Trophoblast cell (in vitro differentiated cells and primary cell): ENCODE measurements at regions not wholly inside any gene's neighbourhood (a gene's known extent, or its start where the extent isn't known, plus 50 kb on each side); places are given as distances from the start of the nearest gene placed in this dataset.

Experiments
- DNase-seq, 2 donors: peaks; one replicate each; pipeline ENCODE4 v3.0.0-alpha.2; 2016
- H2AFZ ChIP-seq: 2 replicates; pipeline ENCODE4 v1.6.1; 2013; ENCODE audit warnings: low read length, moderate library complexity, mild to moderate bottlenecking; ENCODE audit not compliant: insufficient read depth, poor library complexity
- H2AK5ac ChIP-seq: 2 replicates; pipeline ENCODE4 v1.6.1; 2013; ENCODE audit warnings: mild to moderate bottlenecking, low read length
- H2BK120ac ChIP-seq: 2 replicates; pipeline ENCODE4 v1.6.1; 2013; ENCODE audit warnings: low read length, mild to moderate bottlenecking, moderate library complexity; ENCODE audit not compliant: insufficient read depth, poor library complexity
- H2BK12ac ChIP-seq: 2 replicates; pipeline ENCODE4 v1.6.1; 2013; ENCODE audit warnings: mild to moderate bottlenecking, low read length, moderate library complexity
- H2BK5ac ChIP-seq: 2 replicates; pipeline ENCODE4 v1.6.1; 2013; ENCODE audit warnings: low read length, low read depth, moderate library complexity, mild to moderate bottlenecking; ENCODE audit not compliant: poor library complexity
- H3K14ac ChIP-seq: 2 replicates; pipeline ENCODE4 v1.6.1; 2013; ENCODE audit warnings: mild to moderate bottlenecking, low read length
- H3K18ac ChIP-seq: 2 replicates; pipeline ENCODE4 v1.6.1; 2013; ENCODE audit warnings: mild to moderate bottlenecking, low read length
- H3K23ac ChIP-seq: 2 replicates; pipeline ENCODE4 v1.6.1; 2013; ENCODE audit warnings: low read length
- H3K27ac ChIP-seq: 2 replicates; pipeline ENCODE4 v1.5.1; 2013; ENCODE audit warnings: low read depth, mild to moderate bottlenecking, inconsistent platforms, low read length, moderate library complexity
- H3K27me3 ChIP-seq: 2 replicates; pipeline ENCODE4 v1.6.1; 2013; ENCODE audit warnings: inconsistent platforms, mild to moderate bottlenecking, low read length, moderate library complexity; ENCODE audit not compliant: insufficient read depth
- H3K36me3 ChIP-seq, 2 experiments: 1 replicate in 1 of 2; 2 replicates in 1 of 2; pipeline ENCODE4 v1.6.1; 2013; ENCODE audit warnings: low read length in 2 of 2, mild to moderate bottlenecking in 2 of 2, moderate library complexity in 1 of 2; ENCODE audit not compliant: insufficient read depth in 2 of 2, control insufficient read depth in 1 of 2
- H3K4ac ChIP-seq: 2 replicates; pipeline ENCODE4 v1.6.1; 2013; ENCODE audit warnings: low read depth, mild to moderate bottlenecking, low read length, moderate library complexity
- H3K4me1 ChIP-seq, 2 experiments: 1 replicate in 1 of 2; 2 replicates in 1 of 2; pipeline ENCODE4 v1.6.1; 2013; ENCODE audit warnings: low read length in 2 of 2, mild to moderate bottlenecking in 2 of 2, moderate library complexity in 1 of 2; ENCODE audit not compliant: insufficient read depth in 2 of 2, control insufficient read depth in 1 of 2
- H3K4me2 ChIP-seq: 2 replicates; pipeline ENCODE4 v1.6.1; 2013; ENCODE audit warnings: inconsistent platforms, mild to moderate bottlenecking, low read length, moderate library complexity
- H3K4me3 ChIP-seq: 2 replicates; pipeline ENCODE4 v1.5.1; 2013; ENCODE audit warnings: mild to moderate bottlenecking, low read depth, low read length, inconsistent platforms
- H3K79me1 ChIP-seq: one replicate; pipeline ENCODE4 v1.6.1; 2013; ENCODE audit warnings: low read length
- H3K79me2 ChIP-seq: 2 replicates; pipeline ENCODE4 v1.6.1; 2013; ENCODE audit warnings: low read length, mild to moderate bottlenecking; ENCODE audit not compliant: control insufficient read depth, insufficient read depth, poor library complexity
- H3K9ac ChIP-seq: 2 replicates; pipeline ENCODE4 v1.6.1; 2013; ENCODE audit warnings: mild to moderate bottlenecking, low read length
- H3K9me3 ChIP-seq: 2 replicates; pipeline ENCODE4 v1.6.1; 2013; ENCODE audit warnings: low read depth, mild to moderate bottlenecking, control low read depth, inconsistent platforms, low read length; ENCODE audit not compliant: insufficient read depth
- H4K12ac ChIP-seq: 2 replicates; pipeline ENCODE4 v1.6.1; 2013; ENCODE audit warnings: low read depth, mild to moderate bottlenecking, low read length, moderate library complexity
- H4K8ac ChIP-seq: 2 replicates; pipeline ENCODE4 v1.6.1; 2013; ENCODE audit warnings: low read depth, mild to moderate bottlenecking, low read length, moderate library complexity
- H4K91ac ChIP-seq: one replicate; pipeline ENCODE4 v1.6.1; 2013; ENCODE audit warnings: low read depth, mild to moderate bottlenecking, low read length, moderate library complexity
- whole genome bisulfite sequencing: extraction: QIAGEN DNeasy Blood & Tissue Kit; methylation state at CpG from one replicate; pipeline ENCODE4 v1.1.7; 2013; ENCODE audit warnings: missing lambda C conversion rate; ENCODE audit not compliant: insufficient read length, insufficient coverage; ENCODE audit errors: extremely low coverage; 5-methylcytosine and 5-hydroxymethylcytosine counted together

DNA sequence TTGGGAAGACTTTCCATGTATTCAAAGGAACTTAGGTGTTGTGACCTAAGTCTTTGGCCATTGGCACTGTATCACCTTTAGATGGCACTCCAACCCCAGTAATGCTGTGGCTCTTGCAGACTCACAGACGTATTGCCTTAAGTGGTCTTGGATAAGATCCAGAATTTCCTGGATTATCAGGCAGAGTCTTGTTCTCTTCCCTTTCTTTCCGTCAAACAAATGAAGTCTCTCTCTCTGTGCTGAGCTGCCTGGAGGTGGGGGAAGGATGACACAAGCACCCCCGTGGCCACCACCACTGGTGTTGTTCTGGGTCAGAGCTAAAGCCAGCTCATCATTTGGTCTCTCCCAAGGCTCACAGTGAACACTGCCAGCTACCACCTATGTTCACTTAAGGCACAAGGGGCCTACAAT, 789.9 kb upstream of the KIF2B start:
- H3K4me1 ChIP-seq, result no peaks in the 10 kb centered on the region
- H3K9ac ChIP-seq, result no peak overlapping the region
- H3K4me2 ChIP-seq, result peak overlapping the region; percentile 23
- no peak overlapping the region for H2AFZ ChIP-seq
- no peak overlapping the region for H4K8ac ChIP-seq
- DNase-seq, result peak in 1 of 2 donors; percentile 17
- H3K27me3 ChIP-seq, result no peaks in the 10 kb centered on the region
- no peak overlapping the region for H3K23ac ChIP-seq
- no peaks in the 10 kb centered on the region for H3K79me2 ChIP-seq
- H3K4me3 ChIP-seq, result no peak overlapping the region
- H2AK5ac ChIP-seq, result no peak overlapping the region
- H3K27ac ChIP-seq, result no peak overlapping the region
- H3K14ac ChIP-seq, result no peak overlapping the region
- H2BK12ac ChIP-seq, result no peak overlapping the region
- H3K18ac ChIP-seq, result no peak overlapping the region
- no peak overlapping the region for H3K4ac ChIP-seq
- WGBS, result no CpG with 5 or more reads among the region's 3 CpGs
- no peaks in the 10 kb centered on the region for H3K36me3 ChIP-seq
- H4K91ac ChIP-seq, result no peak overlapping the region
- no peak overlapping the region for H2BK120ac ChIP-seq
- H3K9me3 ChIP-seq, result no peaks in the 10 kb centered on the region
- H2BK5ac ChIP-seq, result no peak overlapping the region
- H4K12ac ChIP-seq, result no peak overlapping the region
- no peaks in the 10 kb centered on the region for H3K79me1 ChIP-seq

DNA sequence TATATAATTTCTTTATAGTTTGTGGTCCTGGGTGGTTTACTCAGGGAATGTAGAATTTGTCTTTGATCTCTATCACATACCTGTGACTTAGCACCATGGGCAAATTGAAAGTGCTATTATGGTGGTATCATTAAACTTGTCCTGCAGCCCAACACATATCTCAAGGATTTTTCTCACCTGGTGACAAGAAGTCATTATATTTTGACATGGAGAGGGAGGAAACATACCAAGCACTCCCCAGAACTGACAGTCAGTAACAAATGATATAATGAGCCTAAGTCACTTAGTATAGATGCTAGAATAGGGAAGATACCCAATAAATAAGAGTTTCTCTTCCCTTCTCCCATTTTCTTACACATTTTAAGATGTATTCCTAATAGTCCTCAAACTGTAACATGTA, 805.5 kb upstream of the KIF2B start:
- Histone ChIP-seq H3K23ac (no peak overlapping the region), H3K4me1 (no peaks in the 10 kb centered on the region)

DNA sequence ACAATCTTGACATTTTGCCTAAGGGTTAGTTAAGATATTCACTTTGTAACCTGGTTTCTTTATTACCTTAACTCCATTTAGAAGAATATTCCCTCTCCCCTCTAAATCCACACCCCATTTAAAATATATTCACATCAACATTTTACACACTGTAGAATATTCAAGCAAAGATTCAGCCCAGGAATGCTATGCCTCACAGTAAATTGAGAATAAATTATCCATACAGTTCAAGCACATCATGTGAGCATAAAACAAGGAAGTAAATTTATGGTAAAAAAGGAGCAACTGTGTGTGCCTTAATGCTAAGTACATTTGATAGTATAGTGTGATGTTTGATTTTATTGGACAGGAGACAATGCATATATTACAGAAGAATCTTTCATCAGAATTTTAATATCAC, 806.6 kb upstream of the KIF2B start:
- H3K14ac ChIP-seq, result no peak overlapping the region
- peaks cover 2% of the 10 kb centered on the region for H3K9me3 ChIP-seq
- H4K12ac ChIP-seq, result no peak overlapping the region
- H2BK120ac ChIP-seq, result no peak overlapping the region
- no peak overlapping the region for H2BK12ac ChIP-seq
- H3K23ac ChIP-seq, result no peak overlapping the region
- no peak overlapping the region for H3K4ac ChIP-seq
- DNase-seq, result no peak
- no peak overlapping the region for H3K27ac ChIP-seq
- no peak overlapping the region for H3K4me2 ChIP-seq
- H3K79me2 ChIP-seq, result no peaks in the 10 kb centered on the region
- no peak overlapping the region for H2AK5ac ChIP-seq
- no peak overlapping the region for H3K18ac ChIP-seq
- H2AFZ ChIP-seq, result no peak overlapping the region
- no peaks in the 10 kb centered on the region for H3K79me1 ChIP-seq
- H3K4me1 ChIP-seq, result no peaks in the 10 kb centered on the region
- no peaks in the 10 kb centered on the region for H3K36me3 ChIP-seq
- no peak overlapping the region for H3K9ac ChIP-seq
- no peak overlapping the region for H3K4me3 ChIP-seq
- H4K91ac ChIP-seq, result no peak overlapping the region
- no peak overlapping the region for H4K8ac ChIP-seq
- no peak overlapping the region for H2BK5ac ChIP-seq
- H3K27me3 ChIP-seq, result no peaks in the 10 kb centered on the region

More for the DNA sequence above, 805.5 kb upstream of the KIF2B start:
- Histone ChIP-seq H3K4me3 (no peak overlapping the region), H2BK120ac (no peak overlapping the region), H4K91ac (no peak overlapping the region), H4K12ac (no peak overlapping the region), H3K14ac (no peak overlapping the region), H3K9me3 (peaks cover 2% of the 10 kb centered on the region), H2BK5ac (no peak overlapping the region), H4K8ac (no peak overlapping the region), H3K27me3 (no peaks in the 10 kb centered on the region), H3K79me1 (no peaks in the 10 kb centered on the region), H2BK12ac (no peak overlapping the region), H3K9ac (no peak overlapping the region), H2AK5ac (no peak overlapping the region), H3K18ac (no peak overlapping the region), H3K4ac (no peak overlapping the region), H2AFZ (no peak overlapping the region), H3K27ac (no peak overlapping the region), H3K36me3 (no peaks in the 10 kb centered on the region), H3K79me2 (no peaks in the 10 kb centered on the region), H3K4me2 (no peak overlapping the region)
- DNase-seq, result no peak

DNA sequence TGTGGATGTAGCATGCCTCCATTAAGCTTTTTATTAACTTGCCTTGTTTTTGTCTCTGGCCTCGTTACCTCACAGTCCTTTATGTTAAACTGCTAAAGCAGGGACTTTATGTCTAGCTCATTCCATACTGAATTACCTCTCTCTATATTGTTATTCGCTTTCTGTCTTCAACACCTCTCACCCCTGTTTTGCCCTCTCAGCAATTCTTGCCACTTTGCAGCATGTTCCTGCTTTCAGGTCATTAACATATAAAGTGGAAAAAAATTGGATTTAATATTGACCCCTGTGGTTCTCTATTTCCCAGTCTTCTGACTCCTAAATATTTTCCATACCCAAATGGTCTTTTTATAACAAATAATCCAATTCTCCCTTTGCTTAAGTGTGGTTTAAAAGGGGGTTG, 810.4 kb upstream of the KIF2B start:
- H3K23ac ChIP-seq, result no peak overlapping the region
- no peak overlapping the region for H3K14ac ChIP-seq
- no peaks in the 10 kb centered on the region for H3K79me1 ChIP-seq
- no peak overlapping the region for H3K9ac ChIP-seq
- no peak overlapping the region for H2BK120ac ChIP-seq
- no peak overlapping the region for H4K8ac ChIP-seq
- no peaks in the 10 kb centered on the region for H3K27me3 ChIP-seq
- no peak overlapping the region for H3K4me2 ChIP-seq
- no peaks in the 10 kb centered on the region for H3K9me3 ChIP-seq
- no peak overlapping the region for H4K12ac ChIP-seq
- no peaks in the 10 kb centered on the region for H3K4me1 ChIP-seq
- no peak overlapping the region for H3K18ac ChIP-seq
- no peak overlapping the region for H2BK12ac ChIP-seq
- no peaks in the 10 kb centered on the region for H3K79me2 ChIP-seq
- no peak overlapping the region for H2BK5ac ChIP-seq
- H3K36me3 ChIP-seq, result no peaks in the 10 kb centered on the region
- no peak overlapping the region for H3K27ac ChIP-seq
- H3K4ac ChIP-seq, result no peak overlapping the region
- no peak overlapping the region for H2AFZ ChIP-seq
- no peak overlapping the region for H3K4me3 ChIP-seq
- no peak overlapping the region for H2AK5ac ChIP-seq
- no CpG with 5 or more reads among the region's 2 CpGs for WGBS
- no peak overlapping the region for H4K91ac ChIP-seq
- DNase-seq, result no peak

DNA sequence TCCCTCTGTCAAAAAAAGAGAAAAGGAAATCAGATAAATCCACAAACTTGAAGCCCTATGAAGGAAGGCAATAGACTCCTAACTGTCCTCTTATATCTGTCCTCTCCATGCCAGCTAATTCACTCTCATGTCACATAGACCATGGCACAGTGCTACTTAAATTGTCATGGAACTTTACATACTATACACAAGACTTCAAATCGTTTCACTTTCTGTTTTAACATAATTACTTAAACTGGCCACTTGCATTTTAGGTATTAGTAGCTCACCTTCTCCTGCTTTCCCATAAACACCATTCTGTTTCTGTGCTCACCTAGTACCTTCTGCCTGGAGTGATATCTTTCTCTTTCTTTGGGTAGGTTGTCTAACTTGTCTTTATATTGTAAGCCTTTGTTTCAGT, 816.7 kb upstream of the KIF2B start:
- Histone ChIP-seq H4K8ac (no peak overlapping the region), H3K23ac (no peak overlapping the region), H4K12ac (no peak overlapping the region), H3K9me3 (no peaks in the 10 kb centered on the region), H3K18ac (no peak overlapping the region), H3K14ac (no peak overlapping the region), H3K4me2 (no peak overlapping the region), H3K4me1 (no peaks in the 10 kb centered on the region), H3K27me3 (no peaks in the 10 kb centered on the region), H3K9ac (no peak overlapping the region), H3K36me3 (no peaks in the 10 kb centered on the region), H3K79me1 (no peaks in the 10 kb centered on the region), H2AK5ac (no peak overlapping the region), H2AFZ (no peak overlapping the region), H2BK5ac (no peak overlapping the region), H2BK12ac (no peak overlapping the region), H3K27ac (no peak overlapping the region), H2BK120ac (no peak overlapping the region), H3K79me2 (no peaks in the 10 kb centered on the region), H4K91ac (no peak overlapping the region), H3K4me3 (no peak overlapping the region), H3K4ac (no peak overlapping the region)
- WGBS, result no CpG with 5 or more reads among the region's 1 CpG
- no peak for DNase-seq
